NOMO-1 treated with DMSO at 0.1 percent for 48 hours (cell line): ENCODE measurements at regions not wholly inside any gene's neighbourhood (a gene's known extent, or its start where the extent isn't known, plus 50 kb on each side); places are given as distances from the start of the nearest gene placed in this dataset.

Experiments used
- DNase-seq: peaks from one replicate; lab custom pipeline; 2025; ENCODE audit not compliant: unreplicated experiment; lab: John Stamatoyannopoulos, UW

- no peak for DNase-seq
Measured at GRCh38 chr3:109897734-109898133, 560.4 kb upstream of the DPPA4 start.

- DNase-seq, result no peak
Measured at GRCh38 chr3:109899925-109900324, 562.6 kb upstream of the DPPA4 start.

- DNase-seq, result no peak
Measured at GRCh38 chr3:109900783-109901182, 563.4 kb upstream of the DPPA4 start.

- DNase-seq, result no peak
Measured at GRCh38 chr3:109902549-109902948, 565.2 kb upstream of the DPPA4 start.

GRCh38 chr3:109903100-109903499 lies 565.8 kb upstream of the DPPA4 start:
- no peak for DNase-seq

GRCh38 chr3:109910772-109911171 lies 573.4 kb upstream of the DPPA4 start:
- no peak for DNase-seq

- no peak for DNase-seq
Measured at GRCh38 chr3:109918740-109919139, 581.4 kb upstream of the DPPA4 start.

GRCh38 chr3:109920749-109921148 lies 583.4 kb upstream of the DPPA4 start:
- no peak for DNase-seq

- DNase-seq, result no peak
Measured at GRCh38 chr3:109921509-109921908, 584.2 kb upstream of the DPPA4 start.

- no peak for DNase-seq
Measured at GRCh38 chr3:109922856-109923255, 585.5 kb upstream of the DPPA4 start.

GRCh38 chr3:109923431-109923830 lies 586.1 kb upstream of the DPPA4 start:
- no peak for DNase-seq

GRCh38 chr3:109924196-109924595 lies 586.9 kb upstream of the DPPA4 start:
- DNase-seq, result no peak

GRCh38 chr3:109926376-109926775 lies 589.0 kb upstream of the DPPA4 start:
- DNase-seq, result no peak

GRCh38 chr3:109927161-109927560 lies 589.8 kb upstream of the DPPA4 start:
- DNase-seq, result no peak

- DNase-seq, result no peak
Measured at GRCh38 chr3:109927726-109928125, 590.4 kb upstream of the DPPA4 start.

- DNase-seq, result no peak
Measured at GRCh38 chr3:109930582-109930981, 593.2 kb upstream of the DPPA4 start.

- DNase-seq, result no peak
Measured at GRCh38 chr3:109933576-109933975, 596.2 kb upstream of the DPPA4 start.

GRCh38 chr3:109939817-109940216 lies 602.5 kb upstream of the DPPA4 start:
- DNase-seq, result no peak

GRCh38 chr3:109943181-109943580 lies 605.8 kb upstream of the DPPA4 start:
- no peak for DNase-seq

GRCh38 chr3:109944836-109945235 lies 607.5 kb upstream of the DPPA4 start:
- DNase-seq, result no peak

GRCh38 chr3:109952924-109953323 lies 615.6 kb upstream of the DPPA4 start:
- DNase-seq, result no peak

GRCh38 chr3:109963831-109964230 lies 626.5 kb upstream of the DPPA4 start:
- DNase-seq, result no peak

GRCh38 chr3:109973733-109974132 lies 636.4 kb upstream of the DPPA4 start:
- no peak for DNase-seq

GRCh38 chr3:109977897-109978296 lies 640.6 kb upstream of the DPPA4 start:
- DNase-seq, result no peak
